ENCODE measurements at regions not wholly inside any gene's neighbourhood (a gene's known extent, or its start where the extent isn't known, plus 50 kb on each side); places are given as distances from the start of the nearest gene placed in this dataset.

DNA sequence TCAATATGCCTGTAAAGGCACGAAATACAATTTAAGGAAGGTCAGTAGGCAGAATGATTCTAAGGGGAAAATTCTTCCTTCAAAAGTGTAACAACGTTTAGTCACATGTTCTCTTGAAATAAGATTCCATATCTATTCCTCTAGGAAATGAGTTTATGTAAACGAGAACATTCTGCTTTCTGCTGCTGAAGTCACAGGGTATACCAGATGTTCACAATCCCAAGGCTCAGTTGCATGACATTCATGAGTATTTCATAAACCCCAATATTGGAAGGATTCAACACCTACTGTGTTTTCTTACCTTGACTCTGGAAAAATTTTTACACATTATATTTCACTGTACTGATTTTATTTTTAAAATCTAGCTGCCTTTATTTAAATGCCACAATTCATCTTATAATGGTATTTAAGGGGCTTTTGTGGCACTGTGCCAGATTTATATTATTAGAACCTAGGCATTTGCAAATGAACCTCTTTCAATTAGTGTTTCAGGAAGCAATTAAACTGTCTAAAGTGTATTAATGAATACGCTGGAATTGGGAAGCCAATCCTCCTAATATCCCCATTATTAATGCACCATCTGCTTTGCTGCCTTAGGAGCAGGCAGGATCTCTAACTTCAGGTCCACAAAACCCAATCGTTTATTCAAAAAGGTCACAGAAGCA, 542.6 kb upstream of the KLHL29 start:
- ATAC-seq: no peak

DNA sequence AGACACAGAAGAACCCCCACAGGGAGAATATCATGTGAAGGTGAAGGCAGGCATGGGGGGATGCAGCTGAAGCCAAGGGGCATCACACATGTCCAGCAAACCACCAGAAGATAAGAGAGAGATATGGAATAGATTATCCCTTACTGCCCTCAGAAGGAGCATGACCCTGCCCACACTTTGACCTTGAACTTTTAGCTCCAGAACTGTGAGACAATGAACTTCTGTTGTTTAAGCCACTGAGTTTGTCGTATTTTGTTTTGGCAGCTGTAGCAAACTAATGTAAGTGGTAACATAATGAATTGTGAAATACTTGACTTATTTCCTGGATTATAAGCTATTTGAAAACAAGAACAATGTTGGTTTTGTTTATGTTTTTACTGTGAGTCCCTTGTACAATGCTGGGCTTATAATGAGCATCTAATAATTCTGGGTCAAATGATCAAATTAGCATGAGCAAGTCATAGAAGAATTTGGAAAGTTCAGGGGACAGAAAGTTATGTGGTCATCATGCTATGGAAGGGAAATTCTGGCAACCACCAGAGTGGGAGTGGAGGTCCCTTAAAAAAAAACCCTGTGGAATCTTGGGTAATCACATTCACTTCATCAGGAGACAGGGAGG, 541.0 kb upstream of the KLHL29 start:
- ATAC-seq: no peak
- DNase-seq (ENCODE audit: low spot score): no peak

More for the DNA sequence above, 542.6 kb upstream of the KLHL29 start:
- no peak for DNase-seq (ENCODE audit: low spot score)

DNA sequence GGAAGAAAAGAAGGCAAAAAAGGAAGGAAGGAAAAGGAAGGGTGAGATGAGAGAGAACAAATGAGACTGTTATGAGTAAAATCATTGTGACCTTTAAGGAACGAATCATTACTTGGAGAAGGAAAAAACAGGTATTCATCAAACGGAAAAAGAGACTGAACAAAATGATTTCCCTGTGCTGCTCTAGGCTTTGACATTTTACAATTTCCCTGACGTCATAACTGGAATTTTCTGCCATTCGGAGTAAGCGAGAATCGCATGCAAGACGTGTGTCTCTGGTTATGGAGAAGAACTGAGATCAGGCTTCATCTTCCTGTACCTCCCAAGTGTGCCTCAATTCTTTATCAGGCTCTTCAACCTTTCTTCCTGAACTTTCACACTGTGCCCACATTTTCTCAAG, 534.7 kb upstream of the KLHL29 start:
- DNase-seq (ENCODE audit: low spot score): no peak
- ATAC-seq: no peak

DNA sequence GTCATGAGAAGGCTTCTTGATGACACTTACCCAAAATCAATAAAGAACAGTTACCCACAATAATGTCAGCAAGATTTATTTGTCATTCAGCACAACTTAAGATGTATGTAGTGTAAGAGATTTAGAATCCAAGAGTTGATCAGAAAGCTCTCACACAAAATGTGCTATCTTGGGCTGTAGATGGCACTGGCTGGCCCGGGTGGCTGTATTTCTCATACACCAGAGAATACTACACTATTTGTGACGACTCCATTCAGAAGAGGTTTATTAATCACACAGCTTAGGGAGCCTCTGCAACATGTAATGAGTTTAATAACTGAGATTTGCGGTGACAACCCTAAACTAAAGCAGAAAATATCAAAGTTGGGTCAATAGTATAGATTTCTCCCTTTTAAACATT, 530.4 kb upstream of the KLHL29 start:
- DNase-seq (ENCODE audit: low spot score) (no peak), ATAC-seq (no peak)

DNA sequence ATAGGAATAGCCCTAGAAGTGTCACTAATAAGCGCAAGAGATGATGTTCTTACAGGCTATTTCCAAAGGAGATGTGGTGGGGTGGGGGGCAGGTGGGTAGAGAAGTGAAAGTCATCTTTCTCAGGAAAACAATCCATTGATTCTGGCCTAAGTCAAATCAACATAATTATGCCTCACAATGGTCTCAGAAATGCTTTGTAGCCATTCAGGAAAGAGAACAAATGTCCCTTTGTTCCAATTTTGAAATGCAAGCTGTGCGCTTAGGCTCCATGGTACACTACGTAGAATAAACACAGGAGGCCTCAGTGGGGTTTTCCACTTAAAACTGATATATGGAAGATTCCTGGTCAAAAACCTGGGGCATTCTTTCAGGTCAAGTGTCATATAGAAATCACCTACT, 529.9 kb upstream of the KLHL29 start:
- DNase-seq (ENCODE audit: low spot score) (no peak), ATAC-seq (no peak)

DNA sequence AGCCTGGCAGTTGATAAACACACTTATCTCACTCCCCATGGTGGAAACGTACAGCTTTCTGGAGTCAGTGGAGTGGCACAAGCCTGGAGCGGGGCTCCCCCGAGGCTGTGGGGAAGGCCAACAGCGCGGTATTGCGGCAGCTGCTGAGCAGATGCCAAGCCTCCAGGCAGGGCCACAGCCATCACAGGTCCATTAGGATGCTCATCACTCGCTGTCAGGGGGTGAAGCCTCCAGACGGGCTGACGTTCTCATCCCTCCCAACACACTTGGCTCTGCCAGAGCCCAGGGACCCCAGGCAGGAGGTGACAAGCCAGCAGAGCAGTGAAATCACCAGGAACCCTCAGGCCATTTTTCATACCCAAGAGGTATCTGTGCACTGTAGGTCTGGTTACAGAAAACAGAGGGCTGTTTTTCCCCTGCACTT, 529.2 kb upstream of the KLHL29 start:
- DNase-seq (ENCODE audit: low spot score) (no peak), ATAC-seq (no peak)

DNA sequence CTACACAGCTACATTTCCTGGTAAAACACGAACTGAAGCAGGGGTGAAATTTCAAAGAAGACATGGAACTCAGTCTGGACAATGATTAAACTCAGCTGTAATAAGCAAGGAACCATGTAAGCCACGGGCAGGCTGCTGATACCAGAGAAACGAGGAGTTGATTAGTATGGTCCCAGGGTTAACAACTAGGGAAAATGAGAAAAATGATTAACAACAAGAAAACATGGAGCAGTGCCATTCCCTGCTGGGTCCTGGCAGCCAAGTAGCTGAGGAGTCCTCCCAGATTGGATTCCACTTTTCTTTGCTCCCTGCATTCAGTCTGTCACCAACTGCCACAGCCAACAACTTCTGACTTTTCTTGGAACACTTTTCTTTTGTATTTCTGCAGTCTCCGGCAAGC, 517.0 kb upstream of the KLHL29 start:
- ATAC-seq (no peak), DNase-seq (ENCODE audit: low spot score) (no peak)

DNA sequence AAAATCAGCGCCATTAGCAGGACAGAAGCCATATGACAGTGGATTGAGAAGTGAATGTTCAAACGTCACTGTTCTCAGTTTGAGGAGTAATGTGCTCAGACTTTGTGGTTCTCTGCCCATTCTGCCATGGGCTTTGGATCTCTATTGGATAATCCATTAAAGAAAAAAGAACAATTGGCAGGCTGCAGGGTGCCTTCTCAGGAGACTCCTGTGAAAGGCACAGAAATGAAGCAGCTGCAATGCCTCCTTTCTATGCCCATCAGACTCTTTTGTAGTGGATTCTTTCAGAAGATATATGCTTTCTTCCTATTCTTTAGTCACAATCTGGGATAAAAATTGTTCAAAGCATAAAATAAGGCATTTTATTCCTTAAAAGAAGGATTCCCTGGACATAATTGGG, 506.9 kb upstream of the KLHL29 start:
- DNase-seq (ENCODE audit: low spot score) (no peak), ATAC-seq (no peak)

DNA sequence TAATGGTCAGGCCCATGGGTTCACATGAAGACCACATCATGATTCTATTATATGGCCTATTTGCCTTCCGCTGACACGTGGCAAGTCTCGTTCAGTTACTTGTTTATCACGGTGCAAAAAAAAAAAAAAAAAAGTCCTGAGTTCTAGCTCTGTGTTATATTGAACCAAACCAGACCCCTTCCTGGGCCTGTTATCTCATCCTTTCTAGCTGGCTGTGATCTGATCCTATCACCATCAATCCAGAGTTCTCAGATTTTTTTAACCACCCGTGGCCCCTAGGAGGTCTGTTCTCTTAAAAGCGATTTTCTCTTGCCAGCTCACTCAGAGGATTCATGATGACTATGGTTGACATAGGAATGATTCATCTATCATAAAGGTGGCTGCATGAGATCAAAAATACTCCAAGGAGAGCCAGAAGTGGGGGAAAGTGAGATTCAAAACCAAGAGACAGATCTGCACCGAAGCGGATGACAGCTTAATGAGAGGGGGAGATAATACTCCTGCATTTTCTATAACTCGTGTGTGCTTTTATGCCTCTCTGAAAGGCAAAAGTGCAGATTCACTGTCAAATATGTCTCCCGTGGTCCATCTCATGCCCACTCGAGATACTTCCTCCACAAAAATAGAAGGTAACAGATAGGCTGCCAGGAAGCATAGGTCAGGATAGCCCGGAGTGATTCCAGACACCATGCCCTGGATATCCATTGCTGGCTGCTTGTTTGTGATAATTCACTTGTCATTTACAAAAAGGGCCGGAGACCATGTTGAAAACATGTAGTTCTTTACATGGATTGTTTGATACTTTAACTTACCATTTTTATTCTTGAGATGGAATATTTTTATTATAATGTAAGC, 505.7 kb upstream of the KLHL29 start:
- ATAC-seq: no peak
- DNase-seq (ENCODE audit: low spot score): no peak

DNA sequence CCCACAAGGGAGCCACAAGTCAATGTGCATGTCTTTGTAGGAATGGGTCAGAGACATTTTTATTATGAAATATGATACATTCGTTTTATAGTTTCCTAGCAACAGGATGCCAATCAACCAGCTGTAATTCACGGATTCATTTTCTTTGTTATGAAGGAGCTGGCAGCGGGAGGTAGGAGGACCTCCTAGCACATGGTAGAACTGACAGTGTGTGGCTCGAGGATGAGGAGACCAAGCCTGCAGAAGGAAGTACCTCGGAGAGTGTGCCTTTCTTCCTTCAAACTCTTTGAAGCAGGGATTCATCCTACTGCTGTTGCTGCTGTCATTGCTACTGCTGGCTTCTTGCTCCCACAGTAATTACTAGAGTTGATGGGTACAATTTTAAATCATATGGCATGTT, 504.8 kb upstream of the KLHL29 start:
- no peak for DNase-seq (ENCODE audit: low spot score)
- no peak for ATAC-seq

DNA sequence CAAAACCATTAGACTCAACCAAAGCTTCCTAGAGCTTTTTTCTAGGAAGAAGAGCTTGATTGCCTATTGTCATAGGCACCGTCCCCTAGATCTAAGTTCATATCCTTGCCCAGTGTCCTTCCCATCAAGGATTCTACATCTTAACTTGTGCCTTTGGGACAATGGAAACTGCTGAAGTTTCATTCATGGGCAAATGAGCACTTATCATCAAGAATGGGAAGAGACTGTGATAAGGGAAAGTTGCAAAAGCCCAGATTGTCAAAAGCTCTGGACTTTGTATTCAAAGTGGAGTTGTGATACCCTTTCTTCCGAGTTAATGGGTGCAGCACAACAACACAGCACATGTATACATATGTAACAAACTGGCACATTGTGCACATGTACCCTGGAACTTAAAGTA, 503.0 kb upstream of the KLHL29 start:
- DNase-seq (ENCODE audit: low spot score) (no peak), ATAC-seq (no peak)

DNA sequence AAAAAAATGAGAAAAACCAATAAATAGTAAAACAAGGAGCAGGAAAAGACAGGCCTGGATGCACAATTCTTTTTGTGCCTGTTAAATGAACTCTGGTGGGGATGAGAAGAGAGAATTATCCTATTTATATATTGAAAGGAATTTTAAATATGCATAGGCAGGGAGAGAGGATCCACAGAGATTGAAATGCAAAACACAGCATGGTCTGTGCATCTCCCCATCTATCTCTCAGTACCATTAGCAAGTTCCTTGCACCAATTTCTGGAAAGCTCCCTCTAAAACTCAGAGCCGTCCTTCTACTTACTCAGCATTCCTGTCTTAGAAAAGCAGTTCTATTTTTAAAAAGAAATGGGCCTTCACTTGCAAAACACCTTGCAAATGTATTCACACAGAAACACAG, 502.3 kb upstream of the KLHL29 start:
- DNase-seq (ENCODE audit: low spot score) (no peak), ATAC-seq (no peak)

DNA sequence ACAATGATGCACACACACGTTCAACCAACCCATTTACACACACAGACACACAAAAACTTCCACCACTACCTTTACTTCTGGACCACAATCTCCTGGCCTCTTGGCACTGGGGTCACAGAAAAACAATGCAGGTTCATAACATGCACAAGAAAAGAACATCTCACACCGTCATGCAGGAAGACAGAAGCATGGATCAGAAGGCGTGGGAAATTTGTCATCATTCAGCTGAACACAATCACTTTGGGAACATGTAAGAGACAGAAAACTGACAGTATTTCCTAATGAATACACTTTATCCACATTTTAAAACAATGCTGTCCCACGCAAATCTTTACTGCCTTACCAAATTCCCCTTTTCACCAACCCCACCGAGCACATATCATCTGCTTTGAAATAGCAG, 501.9 kb upstream of the KLHL29 start:
- DNase-seq (ENCODE audit: low spot score): no peak
- ATAC-seq: no peak

DNA sequence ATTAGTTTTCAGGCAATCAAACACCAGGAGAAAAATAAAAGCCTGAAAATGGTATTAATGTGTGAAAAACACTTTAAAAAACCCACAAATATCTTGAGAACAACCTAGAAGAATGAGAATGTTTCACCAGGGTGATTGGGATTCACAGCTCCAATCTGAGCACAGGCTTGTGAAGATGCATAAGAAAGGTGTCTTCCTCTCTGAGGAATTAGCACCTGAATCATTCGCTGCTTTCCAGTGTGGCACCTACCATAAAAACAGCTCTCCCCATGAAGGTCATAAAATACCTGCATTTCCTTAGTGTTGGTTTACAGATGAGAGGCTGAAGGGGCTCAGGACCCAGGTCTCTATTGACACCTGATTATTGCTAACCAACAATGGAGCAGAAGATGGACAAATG, 499.7 kb upstream of the KLHL29 start:
- DNase-seq (ENCODE audit: low spot score) (no peak), ATAC-seq (no peak)

DNA sequence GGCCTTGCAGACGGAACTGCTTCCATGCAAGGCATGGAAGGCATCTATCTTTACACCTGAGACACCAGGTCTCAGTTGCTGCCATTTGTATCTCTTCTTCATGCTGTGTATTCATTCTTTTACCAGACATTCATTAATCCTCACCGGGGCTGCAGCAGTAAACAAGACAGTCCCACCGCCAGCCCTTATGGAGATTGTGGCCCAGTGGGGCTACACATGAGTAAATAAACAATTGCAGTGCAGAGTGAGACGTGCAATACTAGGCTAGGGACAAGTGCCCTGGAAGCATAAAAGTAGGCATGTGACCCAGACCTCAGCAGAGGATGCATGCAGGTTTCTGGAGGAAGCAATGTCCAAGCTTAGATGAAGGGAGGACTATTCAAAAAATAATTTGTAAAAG, 497.6 kb upstream of the KLHL29 start:
- ATAC-seq (no peak), DNase-seq (ENCODE audit: low spot score) (no peak)

DNA sequence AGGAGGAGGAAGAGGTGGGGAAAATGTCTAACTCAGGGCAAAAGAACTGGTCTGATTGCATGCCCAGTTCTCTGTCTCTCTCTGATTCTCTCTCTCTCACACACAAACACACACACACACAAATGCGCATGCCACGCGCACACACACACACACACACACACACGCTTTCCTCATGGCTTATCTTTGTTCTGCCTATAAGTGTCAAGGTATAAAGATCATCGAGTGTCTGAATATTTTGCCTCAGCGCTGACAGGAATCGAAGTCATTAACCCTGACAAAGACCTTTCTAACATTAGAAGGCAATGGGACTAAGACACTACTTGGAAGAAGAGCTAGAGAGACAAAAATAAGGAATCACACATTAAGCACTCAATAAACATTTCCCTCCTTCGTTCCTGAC, 497.1 kb upstream of the KLHL29 start:
- ATAC-seq: no peak
- DNase-seq (ENCODE audit: low spot score): no peak

DNA sequence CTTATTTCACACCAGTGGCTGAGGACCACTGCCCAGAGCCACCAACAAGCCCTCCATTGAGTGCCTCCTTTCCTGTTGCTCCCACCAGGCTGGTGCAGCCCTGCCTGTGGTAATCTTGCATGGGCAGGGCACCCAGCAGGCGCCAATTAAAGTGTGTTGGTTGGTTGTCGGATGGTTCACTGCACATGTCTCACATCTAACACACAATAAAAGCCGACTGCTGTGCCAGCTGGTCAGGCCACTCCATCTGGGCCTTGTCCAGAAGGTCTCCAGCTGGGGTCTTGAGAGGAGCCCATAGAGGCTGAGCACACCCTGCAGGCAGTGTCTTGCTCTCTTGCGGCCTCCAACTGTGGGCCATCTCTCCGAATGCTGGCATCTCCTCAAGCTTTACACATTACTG, 494.8 kb upstream of the KLHL29 start:
- DNase-seq (ENCODE audit: low spot score) (no peak), ATAC-seq (no peak)

DNA sequence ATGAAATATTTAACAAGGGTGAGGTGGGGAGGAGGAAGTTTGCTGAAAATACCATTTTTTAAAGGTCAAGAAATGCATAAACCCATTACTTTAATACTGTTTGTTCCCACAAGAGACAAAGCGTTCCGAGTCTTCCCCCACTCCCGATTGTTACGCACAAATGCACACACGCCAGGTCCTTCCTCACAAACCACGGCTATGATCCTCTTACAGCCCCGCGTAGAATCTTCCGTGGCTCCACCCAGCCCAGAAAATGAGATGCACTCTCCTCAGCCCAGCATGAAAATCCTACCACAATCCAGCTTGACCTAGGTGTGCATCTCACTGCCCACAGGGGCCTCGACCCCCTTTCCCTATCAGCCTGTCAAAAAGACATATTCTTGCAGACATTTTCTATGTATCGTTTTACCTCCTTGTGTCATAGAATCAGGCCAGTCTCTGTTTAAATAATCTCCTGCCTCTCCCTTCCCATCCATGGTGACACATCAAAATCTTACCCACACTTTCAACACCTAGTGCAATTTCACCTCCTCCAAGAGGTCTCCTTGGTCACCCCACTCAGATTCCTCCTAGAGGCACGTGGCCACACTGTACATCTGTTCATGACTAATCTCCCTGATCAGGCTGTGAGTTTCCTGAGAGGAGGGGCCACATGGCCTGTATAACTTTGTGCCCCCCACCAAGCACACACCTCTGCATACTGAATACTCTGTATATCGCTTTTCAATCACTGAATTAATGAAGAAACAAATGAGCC, 491.0 kb upstream of the KLHL29 start:
- ATAC-seq (no peak), DNase-seq (ENCODE audit: low spot score) (no peak)

DNA sequence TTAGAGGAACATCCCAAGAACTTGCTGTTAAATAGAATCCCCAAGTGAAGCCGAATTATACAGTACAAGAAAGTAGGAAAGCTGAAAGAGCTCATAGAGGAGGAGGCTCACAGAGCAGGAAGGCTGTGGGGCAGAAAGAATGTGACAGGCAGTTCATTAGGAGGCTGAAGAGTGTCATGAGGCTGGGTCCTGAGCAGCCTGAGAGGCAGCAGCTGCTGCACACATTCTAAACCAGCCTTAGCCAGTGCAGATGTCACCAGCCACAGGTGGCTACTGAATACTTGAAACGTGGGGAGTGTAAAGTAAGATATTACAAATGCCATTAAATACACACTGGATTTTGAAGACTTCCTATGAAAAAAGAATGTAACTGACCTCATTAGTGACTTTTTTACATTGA, 490.2 kb upstream of the KLHL29 start:
- ATAC-seq: no peak
- DNase-seq (ENCODE audit: low spot score): no peak

DNA sequence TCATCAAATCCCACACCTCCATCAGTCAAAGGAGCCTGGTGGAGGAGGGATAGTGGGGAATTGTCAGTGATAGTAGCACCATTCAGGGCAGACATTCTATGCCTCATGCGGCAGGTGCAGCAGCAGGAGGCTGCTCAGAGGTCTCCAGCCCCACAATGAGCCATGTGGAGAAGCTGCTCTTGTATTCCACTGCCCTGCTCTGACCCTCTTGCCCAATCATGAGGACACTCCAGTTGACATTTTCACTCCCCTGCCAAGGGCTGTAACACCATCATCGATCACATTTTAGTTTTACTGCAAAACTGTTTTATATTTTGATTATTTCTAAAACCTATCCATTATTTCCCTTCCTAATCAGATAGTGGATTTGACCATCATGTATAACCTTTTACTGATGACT, 487.6 kb upstream of the KLHL29 start:
- ATAC-seq: peak; percentile 93
- no peak for DNase-seq (ENCODE audit: low spot score)

DNA sequence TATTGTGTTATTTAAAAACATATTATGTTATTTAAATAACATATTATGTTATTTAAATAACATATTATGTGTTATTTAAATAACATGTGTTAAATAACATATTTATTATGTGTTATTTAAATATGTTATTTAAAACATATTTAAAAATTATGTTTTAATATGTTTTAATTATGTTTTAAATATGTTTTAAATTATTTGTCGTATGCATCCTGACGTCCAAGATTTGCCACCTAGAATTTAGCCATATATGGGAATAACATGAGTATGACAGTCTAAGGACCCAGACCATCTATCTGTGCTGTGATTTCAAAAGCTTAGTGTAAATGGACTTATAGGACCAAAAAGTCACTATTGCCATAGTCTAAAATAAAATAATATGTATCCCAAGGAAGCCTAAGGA, 484.3 kb upstream of the KLHL29 start:
- DNase-seq (ENCODE audit: low spot score) (no peak), ATAC-seq (no peak)
